ENCODE measurements at regions not wholly inside any gene's neighbourhood (a gene's known extent, or its start where the extent isn't known, plus 50 kb on each side); places are given as distances from the start of the nearest gene placed in this dataset.

GRCh38 chr7:41134300-41135255 is 568.3 kb downstream of the INHBA start:
- Histone ChIP-seq H2BK20ac (ENCODE audit: low read depth, low read length, poor library complexity, severe bottlenecking) (no peak overlapping the region), H3K9me3 (ENCODE audit: control insufficient read depth, low read depth, low read length) (no peaks in the 10 kb centered on the region), H3K23ac (ENCODE audit: insufficient read length, low read depth, low read length) (no peak overlapping the region), H4K20me1 (ENCODE audit: control insufficient read depth, insufficient read depth, insufficient read length) (no peaks in the 10 kb centered on the region), H3T11ph (ENCODE audit: low read length) (no peak overlapping the region), H2BK12ac (ENCODE audit: insufficient read length, low read depth, low read length) (no peak overlapping the region), H3K79me1 (ENCODE audit: insufficient read depth, low read depth, low read length, poor library complexity, severe bottlenecking) (no peaks in the 10 kb centered on the region), H3K9ac (ENCODE audit: extremely low read depth, insufficient read length, low read length) (no peak overlapping the region), H3K27me3 (ENCODE audit: insufficient read depth, low read length) (no peaks in the 10 kb centered on the region), H2AK5ac (ENCODE audit: insufficient read length, low read length) (no peak overlapping the region), H2BK15ac (ENCODE audit: low read depth, low read length) (no peak overlapping the region), H3K56ac (ENCODE audit: insufficient read length, low read depth, low read length) (no peak overlapping the region), H4K91ac (ENCODE audit: insufficient read length, low read depth, low read length) (no peak overlapping the region), H3K4me1 (ENCODE audit: insufficient read depth, low read length) (no peaks in the 10 kb centered on the region; the same call in 1 of the 2 replicates), H2BK5ac (ENCODE audit: insufficient read length, low read length) (no peak overlapping the region), H3K79me2 (ENCODE audit: insufficient read depth, low read length) (no peaks in the 10 kb centered on the region), H3K4ac (ENCODE audit: low read depth, low read length) (no peak overlapping the region), H3K18ac (ENCODE audit: insufficient read length, low read depth, low read length) (no peak overlapping the region), H3K14ac (ENCODE audit: insufficient read depth, low read length) (no peak overlapping the region), H3K27ac (ENCODE audit: insufficient read length, low read depth, low read length) (no peak overlapping the region), H2AFZ (ENCODE audit: low read length) (no peak overlapping the region), H4K8ac (replicated peaks; ENCODE audit: insufficient read length, low read depth, low read length) (no peak overlapping the region), H3K23me2 (ENCODE audit: insufficient read length, low read depth, low read length, poor library complexity, severe bottlenecking) (no peaks in the 10 kb centered on the region), H4K5ac (ENCODE audit: insufficient read length, low read depth, low read length) (no peak overlapping the region), H2BK120ac (ENCODE audit: low read depth, low read length, poor library complexity, severe bottlenecking) (no peak overlapping the region), H3K4me2 (ENCODE audit: insufficient read depth, insufficient read length, low read length) (no peak overlapping the region)
- no peak for TF ChIP-seq CTCF (conservative IDR thresholded peaks at IDR 0.05)
- Mint-ChIP-seq H3K36me3 (ENCODE audit: insufficient read depth in 1 of 3, low read depth in 3 of 3) (no peaks in the 10 kb centered on the region), H3K27ac (peak overlapping the region in 1 of 3 experiments; percentile 20; a peak in 2 of 7 replicates), H3K9me3 (no peaks in the 10 kb centered on the region; a peak in 1 of 5 replicates), H3K27me3 (ENCODE audit: low read depth) (no peaks in the 10 kb centered on the region; the same call in 1 of the 2 replicates), H3K4me3 (no peak overlapping the region), H3K4me1 (peaks cover 25 to 29% of the 10 kb centered on the region in 2 experiments)
- WGBS (ENCODE audit: extremely low coverage, insufficient read length, low lambda C conversion rate) = no CpG with 5 or more reads among the region's 3 CpGs
- DNase-seq = no peak

Measured in H9 (cell line).